Loucy (cell line): ENCODE measurements at regions not wholly inside any gene's neighbourhood (a gene's known extent, or its start where the extent isn't known, plus 50 kb on each side); places are given as distances from the start of the nearest gene placed in this dataset.
"Not testable (repeated sequence)": the region's sequence is repeated elsewhere in the genome, so short reads cannot be mapped to it uniquely, and the experiment has no call there.

ENCODE experiments used
- H2AFZ ChIP-seq: fragments of 200-600 bp; sonication (generic); 2 replicates; pipeline ENCODE4 v1.6.0; 2016; ENCODE audit warnings: antibody characterized with exemption, mild to moderate bottlenecking, low read length, moderate library complexity
- H3F3A ChIP-seq: fragments of 200-600 bp; 2 replicates; pipeline ENCODE4 v1.6.0; 2016; ENCODE audit warnings: antibody characterized with exemption, low read depth, mild to moderate bottlenecking
- H3K27me3 ChIP-seq: fragments of 200-600 bp; sonication (generic); 2 replicates; pipeline ENCODE4 v1.6.1; 2014; ENCODE audit warnings: low read length, mild to moderate bottlenecking; ENCODE audit not compliant: insufficient read depth, poor library complexity, severe bottlenecking
- H3K36me3 ChIP-seq: fragments of 200-600 bp; sonication (generic); 2 replicates; pipeline ENCODE4 v1.6.1; 2016; ENCODE audit warnings: low read length; ENCODE audit not compliant: insufficient read depth
- H3K4me1 ChIP-seq: fragments of 200-600 bp; sonication (generic); 2 replicates; pipeline ENCODE4 v1.5.1; 2014; ENCODE audit warnings: low read length, mild to moderate bottlenecking; ENCODE audit not compliant: insufficient read depth, poor library complexity, severe bottlenecking
- H3K4me2 ChIP-seq: fragments of 200-600 bp; sonication (generic); 2 replicates; pipeline ENCODE4 v1.6.0; 2014; ENCODE audit warnings: antibody characterized with exemption, low read length, low read depth, mild to moderate bottlenecking; ENCODE audit not compliant: poor library complexity, severe bottlenecking
- H3K4me3 ChIP-seq: fragments of 200-600 bp; sonication (generic); 2 replicates; pipeline ENCODE4 v1.5.1; 2014; ENCODE audit warnings: low read length, mild to moderate bottlenecking, mixed read lengths; ENCODE audit not compliant: poor library complexity, severe bottlenecking
- H3K79me2 ChIP-seq: fragments of 200-600 bp; sonication (generic); 2 replicates; pipeline ENCODE4 v1.6.1; 2014; ENCODE audit warnings: low read length; ENCODE audit not compliant: insufficient read depth
- H3K9ac ChIP-seq: fragments of 200-600 bp; sonication (generic); 2 replicates; pipeline ENCODE4 v1.6.0; 2014; ENCODE audit warnings: mild to moderate bottlenecking, low read depth, low read length, moderate library complexity; ENCODE audit not compliant: poor library complexity, severe bottlenecking
- H3K9me2 ChIP-seq: fragments of 200-600 bp; sonication (generic); replicated peaks from 2 replicates; pipeline ENCODE4 v1.6.1; 2016; ENCODE audit warnings: low read depth, low read length, mixed read lengths
- H3K9me3 ChIP-seq: fragments of 200-600 bp; sonication (generic); 2 replicates; pipeline ENCODE4 v1.6.1; 2014; ENCODE audit warnings: mild to moderate bottlenecking, antibody characterized with exemption, low read length, low read depth; ENCODE audit not compliant: insufficient read depth
- H4K20me1 ChIP-seq: fragments of 200-600 bp; sonication (generic); 2 replicates; pipeline ENCODE4 v1.6.0; 2014; ENCODE audit warnings: antibody characterized with exemption, low read length, mild to moderate bottlenecking; ENCODE audit not compliant: insufficient read depth, poor library complexity, severe bottlenecking
- EZH2phosphoT487 ChIP-seq: fragments of 200-600 bp; IDR thresholded peaks from 2 replicates; pipeline ENCODE4 v1.6.1; 2018; ENCODE audit warnings: antibody characterized with exemption, mild to moderate bottlenecking, moderate library complexity, borderline replicate concordance
- TF ChIP-seq, protein P1 (sequence below): fragments of 200-600 bp; sonication (generic); conservative IDR thresholded peaks from 2 replicates; pipeline ENCODE4 v1.5.1; 2014; ENCODE audit warnings: mild to moderate bottlenecking, antibody characterized with exemption, low read length

GRCh38 chr18:1019191-1019590 lies 114.5 kb downstream of the ADCYAP1 start:
- TF ChIP-seq, protein P1, sequence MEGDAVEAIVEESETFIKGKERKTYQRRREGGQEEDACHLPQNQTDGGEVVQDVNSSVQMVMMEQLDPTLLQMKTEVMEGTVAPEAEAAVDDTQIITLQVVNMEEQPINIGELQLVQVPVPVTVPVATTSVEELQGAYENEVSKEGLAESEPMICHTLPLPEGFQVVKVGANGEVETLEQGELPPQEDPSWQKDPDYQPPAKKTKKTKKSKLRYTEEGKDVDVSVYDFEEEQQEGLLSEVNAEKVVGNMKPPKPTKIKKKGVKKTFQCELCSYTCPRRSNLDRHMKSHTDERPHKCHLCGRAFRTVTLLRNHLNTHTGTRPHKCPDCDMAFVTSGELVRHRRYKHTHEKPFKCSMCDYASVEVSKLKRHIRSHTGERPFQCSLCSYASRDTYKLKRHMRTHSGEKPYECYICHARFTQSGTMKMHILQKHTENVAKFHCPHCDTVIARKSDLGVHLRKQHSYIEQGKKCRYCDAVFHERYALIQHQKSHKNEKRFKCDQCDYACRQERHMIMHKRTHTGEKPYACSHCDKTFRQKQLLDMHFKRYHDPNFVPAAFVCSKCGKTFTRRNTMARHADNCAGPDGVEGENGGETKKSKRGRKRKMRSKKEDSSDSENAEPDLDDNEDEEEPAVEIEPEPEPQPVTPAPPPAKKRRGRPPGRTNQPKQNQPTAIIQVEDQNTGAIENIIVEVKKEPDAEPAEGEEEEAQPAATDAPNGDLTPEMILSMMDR: no peak
- no peak for TF ChIP-seq EZH2phosphoT487
- Histone ChIP-seq H3K4me3 (no peak overlapping the region), H3K79me2 (no peaks in the 10 kb centered on the region), H3K9me2 (no peaks in the 10 kb centered on the region), H4K20me1 (no peaks in the 10 kb centered on the region), H3K9ac (no peak overlapping the region), H3K27me3 (no peaks in the 10 kb centered on the region), H3K36me3 (no peaks in the 10 kb centered on the region), H2AFZ (no peak overlapping the region), H3F3A (no peaks in the 10 kb centered on the region), H3K9me3 (no peaks in the 10 kb centered on the region), H3K4me2 (no peak overlapping the region), H3K4me1 (no peaks in the 10 kb centered on the region)

- Histone ChIP-seq H3K9me2 (no peaks in the 10 kb centered on the region), H2AFZ (no peak overlapping the region), H3K79me2 (no peaks in the 10 kb centered on the region), H3K9ac (no peak overlapping the region), H3K4me1 (no peaks in the 10 kb centered on the region), H3K36me3 (no peaks in the 10 kb centered on the region), H3K27me3 (no peaks in the 10 kb centered on the region), H3K9me3 (no peaks in the 10 kb centered on the region), H3F3A (no peaks in the 10 kb centered on the region), H4K20me1 (no peaks in the 10 kb centered on the region), H3K4me2 (no peak overlapping the region), H3K4me3 (no peak overlapping the region)
- no peak for TF ChIP-seq EZH2phosphoT487
Observed at GRCh38 chr18:1020731-1021344, 116.2 kb downstream of the ADCYAP1 start.

- H3K9ac ChIP-seq: no peak overlapping the region
- TF ChIP-seq EZH2phosphoT487: no peak
- TF ChIP-seq, protein P1: no peak
- no peak overlapping the region for H2AFZ ChIP-seq
- H3K4me2 ChIP-seq: no peak overlapping the region
- no peaks in the 10 kb centered on the region for H3K79me2 ChIP-seq
- no peaks in the 10 kb centered on the region for H3K36me3 ChIP-seq
- no peaks in the 10 kb centered on the region for H3K27me3 ChIP-seq
- peaks cover 2% of the 10 kb centered on the region; the same call in 1 of the 2 replicates for H3K9me3 ChIP-seq
- no peaks in the 10 kb centered on the region for H3F3A ChIP-seq
- no peaks in the 10 kb centered on the region for H3K4me1 ChIP-seq
- no peak overlapping the region for H3K4me3 ChIP-seq
- no peaks in the 10 kb centered on the region for H3K9me2 ChIP-seq
- H4K20me1 ChIP-seq: no peaks in the 10 kb centered on the region
Observed at GRCh38 chr18:1026930-1027329, 122.3 kb downstream of the ADCYAP1 start.

DNA sequence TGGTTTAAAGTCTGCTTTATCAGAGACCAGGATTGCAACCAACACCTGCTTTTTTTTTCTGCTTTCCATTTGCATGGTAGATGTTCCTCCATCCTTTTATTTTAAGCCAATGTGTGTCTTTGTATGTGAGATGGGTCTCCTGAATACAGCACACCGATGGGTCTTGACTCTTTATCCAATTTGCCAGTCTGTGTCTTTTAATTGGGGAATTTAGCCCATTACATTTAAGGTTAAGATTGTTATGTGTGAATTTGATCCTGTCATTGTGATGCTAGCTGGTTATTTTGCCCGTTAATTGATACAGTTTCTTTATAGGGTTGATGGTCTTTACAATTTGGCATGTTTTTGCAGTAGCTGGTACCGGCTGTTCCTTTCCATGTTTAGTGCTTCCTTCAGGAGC lies 128.4 kb downstream of the ADCYAP1 start:
- H2AFZ ChIP-seq, H3K9me2 ChIP-seq, H3K4me1 ChIP-seq, H3K27me3 ChIP-seq, H3K9ac ChIP-seq, H3K4me3 ChIP-seq, H3K4me2 ChIP-seq, H3K79me2 ChIP-seq, H4K20me1 ChIP-seq, H3K9me3 ChIP-seq, H3K36me3 ChIP-seq, H3F3A ChIP-seq: not testable (repeated sequence)
